SKM-1 treated with dmso at 0.1 percent for 144 hours (cell line): ENCODE measurements at regions not wholly inside any gene's neighbourhood (a gene's known extent, or its start where the extent isn't known, plus 50 kb on each side); places are given as distances from the start of the nearest gene placed in this dataset.
"Not testable (repeated sequence)": the region's sequence is repeated elsewhere in the genome, so short reads cannot be mapped to it uniquely, and the experiment has no call there.

Source experiments
- DNase-seq: peaks from one replicate; lab custom pipeline; 2025; ENCODE audit not compliant: unreplicated experiment; lab: John Stamatoyannopoulos, UW

DNA sequence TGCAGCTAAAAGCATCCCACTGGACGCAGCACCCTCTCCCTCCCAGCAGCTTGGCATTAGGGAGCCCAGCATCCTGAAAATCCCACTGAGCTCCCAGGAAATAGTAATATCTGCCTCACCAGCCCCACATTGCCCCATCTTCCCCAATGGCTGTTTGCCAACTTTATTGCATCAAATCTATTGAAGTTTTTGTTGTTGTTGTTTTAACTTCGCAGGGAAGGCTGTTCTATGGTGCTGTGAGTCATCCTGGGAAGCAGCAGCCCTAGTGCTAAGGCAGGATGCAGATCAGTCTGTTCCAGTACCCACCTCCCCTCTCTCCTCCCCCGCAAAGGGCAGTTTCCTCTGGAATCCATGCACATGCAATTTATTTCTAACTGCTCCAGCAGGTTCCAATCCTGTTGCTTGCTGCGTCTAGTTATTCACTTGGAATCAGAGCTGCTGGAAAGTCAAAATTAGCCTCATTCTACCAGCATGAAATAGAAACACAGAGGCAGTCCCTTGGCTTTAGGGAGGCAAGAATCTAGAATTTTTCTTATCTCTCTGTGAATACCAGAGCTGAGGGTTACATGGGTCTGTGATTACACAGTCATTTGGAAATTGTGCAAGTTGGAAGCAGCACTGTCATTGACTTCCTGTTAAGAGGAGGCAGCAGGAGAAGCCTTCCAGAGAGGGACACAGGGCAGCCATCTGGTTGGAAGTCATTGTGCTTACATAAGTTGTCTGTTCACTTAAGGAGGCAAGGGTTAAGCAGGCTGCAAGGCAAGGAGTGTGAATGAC, 115.9 kb upstream of the CACUL1 start:
- peak; percentile 83 for DNase-seq

DNA sequence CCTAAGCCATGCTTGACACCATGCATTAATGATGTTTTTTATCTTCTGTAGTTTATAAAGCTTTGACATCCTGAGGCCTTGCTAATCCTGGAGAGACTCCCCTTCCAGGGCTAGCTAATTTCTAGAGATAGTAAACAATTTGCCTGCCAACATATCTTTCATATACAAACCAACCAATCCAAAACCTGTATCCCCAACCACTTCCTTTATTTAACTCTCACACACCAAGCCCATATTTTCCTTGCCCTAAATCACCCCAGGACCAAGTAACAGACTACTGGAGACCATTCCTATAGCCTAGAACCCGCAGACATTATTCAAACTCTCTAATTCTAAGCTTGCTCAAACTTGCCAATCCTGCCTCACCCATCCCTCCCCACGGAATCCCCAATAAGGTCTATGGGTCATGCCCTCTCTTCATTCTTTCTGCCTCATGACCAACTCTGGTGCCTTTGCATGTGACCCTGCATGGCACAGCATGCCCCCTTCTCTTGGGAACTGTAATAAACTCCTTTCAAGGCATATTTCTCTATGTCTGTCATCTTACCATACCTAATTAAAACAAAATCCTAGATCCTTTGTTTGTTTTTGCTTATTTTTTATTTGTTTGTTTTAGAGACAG, 116.6 kb upstream of the CACUL1 start:
- DNase-seq: peak; percentile 47

DNA sequence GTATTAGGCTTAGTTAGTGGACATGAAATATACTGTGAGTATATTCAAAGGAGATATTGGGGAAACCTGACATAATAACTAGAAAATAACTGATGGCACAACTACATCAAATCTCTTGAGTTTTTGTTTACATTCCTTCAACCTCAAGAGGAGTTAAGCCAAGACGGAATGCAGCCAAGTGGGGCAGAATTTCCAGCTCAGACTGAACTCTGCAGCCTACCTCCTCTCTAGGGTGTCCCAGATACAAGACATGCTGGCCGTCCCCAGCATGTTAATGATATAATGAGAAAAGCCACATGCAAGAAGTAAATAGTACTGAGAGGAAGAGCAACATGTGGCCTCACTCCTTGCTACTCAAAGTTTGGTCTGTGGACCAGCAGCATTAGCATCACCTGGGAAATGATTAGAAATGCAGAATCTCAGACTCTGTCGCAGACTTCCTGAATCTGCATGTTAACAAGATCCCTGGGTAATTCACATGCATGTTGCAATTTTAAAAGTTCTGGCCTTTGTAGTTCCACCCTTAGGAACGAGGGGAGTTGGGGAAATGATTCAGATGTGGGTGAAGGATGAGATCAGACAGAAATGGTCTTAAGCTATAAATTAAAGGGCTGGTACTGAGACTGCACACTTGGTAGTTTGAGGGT, 118.4 kb upstream of the CACUL1 start:
- DNase-seq: no peak

- no peak for DNase-seq
Observed at GRCh38 chr10:118873738-118874105, 119.0 kb upstream of the CACUL1 start.

GRCh38 chr10:118874171-118874570, 119.4 kb upstream of the CACUL1 start:
- DNase-seq: no peak

- DNase-seq: no peak
Observed at GRCh38 chr10:118875087-118875486, 120.3 kb upstream of the CACUL1 start.

DNA sequence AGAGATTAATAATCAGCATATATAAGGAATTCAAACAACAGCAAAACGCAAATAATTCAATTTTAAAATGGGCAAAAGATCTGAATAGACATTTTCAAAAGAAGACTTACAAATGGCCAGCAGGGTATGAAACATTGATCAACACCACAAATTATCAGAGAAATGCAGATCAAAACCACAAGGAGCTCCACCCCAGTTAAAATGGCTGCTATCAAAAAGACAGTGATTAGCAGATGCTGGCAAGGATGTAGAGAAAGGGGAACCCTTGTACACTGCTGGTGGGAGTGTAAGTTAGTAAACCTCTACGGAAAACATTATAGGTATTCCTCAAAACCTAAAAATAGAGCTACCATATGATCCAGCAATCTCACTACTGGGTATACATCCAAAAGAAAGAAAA, 128.0 kb upstream of the CACUL1 start:
- DNase-seq: no peak

DNA sequence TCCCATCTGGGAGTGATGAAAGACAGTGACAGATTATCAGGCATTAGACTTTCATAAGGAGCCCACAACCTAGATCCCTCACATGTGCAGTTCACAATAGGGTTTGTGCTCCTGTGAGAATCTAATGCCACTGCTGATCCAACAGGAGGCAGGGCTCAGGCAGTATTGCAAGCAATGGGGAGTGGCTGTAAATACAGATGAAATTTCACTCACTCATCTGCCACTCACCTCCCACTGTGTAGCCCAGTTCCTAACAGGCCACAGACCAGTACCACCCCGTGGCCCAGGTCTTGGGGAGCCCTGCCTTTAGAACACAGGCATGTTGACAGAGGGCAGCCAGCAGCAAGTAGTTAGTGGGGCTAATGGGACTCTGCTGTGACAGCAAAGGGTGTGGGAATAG, 137.3 kb upstream of the NANOS1 start:
- no peak for DNase-seq

DNA sequence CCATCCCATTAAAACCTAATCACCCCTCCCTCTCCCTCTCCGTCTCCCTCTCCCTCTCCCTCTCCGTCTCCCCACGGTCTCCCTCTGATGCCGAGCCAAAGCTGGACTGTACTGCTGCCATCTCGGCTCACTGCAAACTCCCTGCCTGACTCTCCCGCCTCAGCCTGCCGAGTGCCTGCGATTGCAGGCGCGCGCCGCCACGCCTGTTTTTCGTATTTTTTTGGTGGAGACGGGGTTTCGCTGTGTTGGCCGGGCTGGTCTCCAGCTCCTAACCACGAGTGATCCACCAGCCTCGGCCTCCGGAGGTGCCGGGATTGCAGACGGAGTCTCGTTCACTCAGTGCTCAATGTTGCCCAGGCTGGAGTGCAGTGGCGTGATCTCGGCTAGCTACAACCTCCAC, 134.6 kb upstream of the NANOS1 start:
- DNase-seq: not testable (repeated sequence)

GRCh38 chr10:118900617-118901016, 128.9 kb upstream of the NANOS1 start:
- DNase-seq: no peak

- DNase-seq: no peak
Observed at GRCh38 chr10:118901380-118901779, 128.1 kb upstream of the NANOS1 start.

DNA sequence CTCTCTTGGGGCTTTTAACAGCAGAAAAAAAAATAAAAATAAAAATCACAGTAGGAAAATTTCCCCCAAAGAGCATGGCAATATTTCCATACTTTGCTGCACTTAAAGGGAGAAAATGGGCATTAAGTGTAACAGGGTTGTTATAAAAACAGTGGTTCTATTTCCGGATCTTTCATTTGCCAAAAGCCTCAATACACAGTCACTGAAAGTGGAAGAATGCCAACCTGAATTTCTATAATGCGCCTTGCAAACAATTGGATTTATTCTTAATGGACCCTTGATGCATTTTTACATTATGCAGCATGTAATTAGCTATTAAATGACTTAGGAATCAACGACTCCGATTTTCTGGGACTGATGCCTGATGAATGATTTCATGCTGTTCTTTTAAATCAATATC, 127.6 kb upstream of the NANOS1 start:
- DNase-seq: no peak

GRCh38 chr10:118902656-118903055, 126.9 kb upstream of the NANOS1 start:
- DNase-seq: not testable (repeated sequence)

DNA sequence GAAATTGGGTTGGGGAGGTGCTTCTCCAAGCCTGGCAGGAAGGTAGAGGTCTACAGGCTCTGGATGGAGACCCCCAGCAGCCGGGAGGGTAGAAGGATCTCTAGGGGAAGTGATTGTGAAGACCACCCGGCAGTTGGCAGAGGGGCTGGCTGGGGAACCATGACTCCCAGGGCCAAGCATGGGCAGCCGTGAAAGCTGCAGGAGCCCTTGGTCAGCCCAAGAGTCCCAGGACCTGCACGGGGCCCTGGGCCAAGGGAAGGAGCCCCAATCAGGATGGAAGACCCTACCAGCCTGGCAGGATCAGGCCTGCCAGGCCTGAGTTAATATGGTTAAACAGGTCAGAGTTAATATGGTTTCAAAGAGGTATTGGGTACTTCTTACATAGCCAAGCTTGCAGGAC, 126.3 kb upstream of the NANOS1 start:
- DNase-seq: no peak

GRCh38 chr10:118903691-118904090, 125.8 kb upstream of the NANOS1 start:
- no peak for DNase-seq

GRCh38 chr10:118904286-118904685, 125.2 kb upstream of the NANOS1 start:
- no peak for DNase-seq

- DNase-seq: no peak
Observed at GRCh38 chr10:118907051-118907450, 122.5 kb upstream of the NANOS1 start.

DNA sequence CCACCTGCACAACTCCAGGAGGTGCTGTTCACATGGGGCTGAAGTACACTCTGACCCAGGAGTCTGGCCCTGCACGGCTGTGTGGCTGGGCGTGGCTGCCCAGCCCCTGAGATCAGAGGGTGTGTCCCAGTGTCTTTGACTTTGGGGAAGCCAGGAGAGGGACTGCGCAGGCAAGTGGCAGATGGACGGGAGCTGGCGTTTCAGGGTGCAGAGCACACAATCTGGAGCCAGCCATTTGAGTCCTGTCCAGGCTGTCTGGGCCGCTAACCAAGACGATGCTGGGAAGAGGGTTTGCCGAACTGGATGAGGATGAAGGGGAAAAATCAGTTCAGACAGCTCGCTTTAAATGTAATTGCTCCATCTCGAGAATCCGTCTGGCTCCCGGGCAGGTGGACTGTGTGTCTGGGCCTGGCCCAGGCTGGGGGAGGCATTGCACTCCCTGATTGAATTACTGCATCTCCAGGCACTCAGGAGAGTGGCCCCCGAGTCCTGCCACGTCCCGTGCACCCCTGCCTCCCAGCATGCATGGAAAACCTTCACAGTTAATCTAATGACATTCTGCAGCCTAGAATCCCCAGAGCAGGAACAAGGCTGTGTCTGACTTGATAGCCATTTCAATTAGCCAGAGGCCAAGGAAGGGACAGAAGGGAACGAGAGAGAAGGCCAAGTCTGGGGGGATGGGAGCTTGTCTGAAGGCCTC, 120.8 kb upstream of the NANOS1 start:
- no peak for DNase-seq

GRCh38 chr10:118910702-118911101, 118.8 kb upstream of the NANOS1 start:
- no peak for DNase-seq

DNA sequence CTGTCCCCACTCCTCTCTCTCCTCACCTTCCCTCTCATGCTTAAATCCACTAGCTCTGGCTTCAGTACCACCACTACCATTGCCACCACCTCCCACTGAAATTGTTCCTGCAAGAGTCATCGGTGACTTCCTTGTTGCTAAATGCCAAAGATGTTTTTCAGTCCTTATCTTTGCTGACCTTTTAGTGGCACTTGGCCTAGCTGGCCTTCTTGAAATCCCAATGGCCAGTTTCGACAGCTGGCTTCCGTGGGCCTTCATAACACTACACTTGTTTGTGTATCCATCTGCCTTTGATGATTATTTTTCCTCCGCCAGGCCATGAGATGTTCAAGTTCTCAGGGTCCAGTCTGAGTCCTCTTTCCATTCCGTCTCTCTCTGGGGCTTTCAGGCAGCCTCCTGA, 118.2 kb upstream of the NANOS1 start:
- no peak for DNase-seq

DNA sequence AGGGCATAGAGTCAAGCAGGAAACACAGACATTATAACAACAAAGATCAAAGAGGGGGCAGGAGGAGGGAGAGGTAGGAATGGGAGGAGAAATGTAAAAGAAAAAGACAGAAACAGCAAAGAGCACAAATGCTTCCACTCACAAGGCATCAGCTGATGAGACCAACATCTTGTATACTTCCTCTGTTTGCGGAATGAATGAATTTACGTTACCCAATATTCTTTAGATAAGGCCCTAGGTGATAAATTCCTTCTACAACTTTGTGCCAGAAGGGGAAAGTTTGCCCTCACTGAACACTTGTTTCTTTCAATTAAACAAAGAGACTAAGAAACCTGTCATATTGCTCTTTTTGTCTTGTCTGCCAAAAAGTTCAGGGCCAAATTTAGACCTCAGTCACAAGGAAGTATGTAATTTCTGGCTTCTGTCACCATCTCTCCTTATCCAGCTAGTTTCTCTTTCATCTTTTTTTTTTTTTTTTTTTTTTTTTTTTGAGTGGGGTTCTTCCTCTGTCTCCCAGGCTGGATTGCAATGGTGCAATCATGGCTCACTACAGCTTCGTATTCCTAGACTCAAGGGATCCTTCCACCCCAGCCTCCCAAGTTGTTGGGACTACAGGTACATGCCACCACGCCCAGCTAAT, 116.4 kb upstream of the NANOS1 start:
- no peak for DNase-seq
